GM12875 (cell line): ENCODE measurements at regions not wholly inside any gene's neighbourhood (a gene's known extent, or its start where the extent isn't known, plus 50 kb on each side); places are given as distances from the start of the nearest gene placed in this dataset.

Experiments used
- H3K4me3 ChIP-seq: one replicate; pipeline ENCODE4 v1.5.1; 2011; ENCODE audit warnings: low read depth, low read length, control low read depth
- CTCF ChIP-seq: IDR thresholded peaks from 2 replicates; pipeline ENCODE4 v1.5.1; 2011; ENCODE audit warnings: low read depth, mild to moderate bottlenecking, control low read depth, inconsistent platforms, low read length, moderate library complexity, borderline replicate concordance; ENCODE audit not compliant: insufficient read depth

GRCh38 chr11:120055646-120056045 is 82.3 kb downstream of the TRIM29 start:
- no peak for TF ChIP-seq CTCF

GRCh38 chr11:120054753-120055045 is 83.2 kb downstream of the TRIM29 start:
- no peak for TF ChIP-seq CTCF
- no peak overlapping the region for H3K4me3 ChIP-seq

More at GRCh38 chr11:120055646-120056045, 82.3 kb downstream of the TRIM29 start:
- H3K4me3 ChIP-seq, result no peak overlapping the region

- H3K4me3 ChIP-seq, result no peak overlapping the region
- TF ChIP-seq CTCF, result no peak
Measured at GRCh38 chr11:120054016-120054752, 83.7 kb downstream of the TRIM29 start.

- no peak for TF ChIP-seq CTCF
- no peak overlapping the region for H3K4me3 ChIP-seq
Measured at GRCh38 chr11:120052196-120052775, 85.6 kb downstream of the TRIM29 start.

GRCh38 chr11:120044011-120044675 is 93.8 kb downstream of the TRIM29 start:
- no peak overlapping the region for H3K4me3 ChIP-seq
- no peak for TF ChIP-seq CTCF

GRCh38 chr11:120043328-120043945 is 94.5 kb downstream of the TRIM29 start:
- no peak for TF ChIP-seq CTCF

More at GRCh38 chr11:120043328-120043945, 94.5 kb downstream of the TRIM29 start:
- H3K4me3 ChIP-seq, result no peak overlapping the region
